ENCODE measurements at regions not wholly inside any gene's neighbourhood (a gene's known extent, or its start where the extent isn't known, plus 50 kb on each side); places are given as distances from the start of the nearest gene placed in this dataset.

- DNase-seq, result no peak
Measured at GRCh38 chr14:98085751-98086150, 1186.2 kb downstream of the BCL11B start.

DNA sequence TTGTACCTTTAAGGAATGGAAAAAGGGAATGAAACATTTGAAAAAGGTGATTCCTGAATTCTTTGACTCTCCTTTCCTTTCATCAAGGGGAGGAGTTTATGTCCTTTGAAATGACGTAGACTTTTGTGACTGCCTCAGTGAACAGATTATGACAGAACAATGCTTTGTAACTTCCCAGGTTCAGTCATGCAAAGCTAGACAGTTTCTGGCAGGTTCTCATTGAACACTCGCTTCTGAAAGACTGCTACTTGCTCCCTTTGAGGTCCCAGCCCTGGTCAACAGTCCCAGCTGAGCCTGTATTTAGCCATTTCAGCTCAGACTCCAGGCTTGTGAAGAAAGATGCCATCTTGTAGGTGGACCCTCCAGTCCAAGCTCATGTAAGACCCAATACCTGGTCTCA, 1178.9 kb downstream of the BCL11B start:
- DNase-seq, result no peak

DNA sequence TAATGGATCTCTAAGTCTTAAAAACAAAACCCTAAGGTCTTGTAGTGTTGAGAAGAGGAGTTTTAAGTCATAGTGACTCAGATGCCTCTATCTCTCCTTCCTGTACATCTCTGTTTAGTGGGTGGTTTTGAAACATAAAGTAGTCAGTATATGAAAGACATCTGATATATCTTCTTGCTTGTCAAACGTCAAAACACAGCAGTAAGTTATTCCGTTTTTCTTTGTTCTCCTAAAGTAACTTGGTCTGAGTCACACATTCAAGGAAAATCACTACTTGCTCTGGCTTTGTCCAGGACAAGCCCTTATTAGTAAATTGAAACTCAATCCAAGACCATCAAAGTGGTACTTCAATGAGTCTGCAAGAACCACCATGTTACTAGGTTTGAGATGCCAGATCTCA, 1172.5 kb downstream of the BCL11B start:
- no peak for DNase-seq

- DNase-seq, result peak; percentile 33
Measured at GRCh38 chr14:98101323-98101722, 1170.7 kb downstream of the BCL11B start.

DNA sequence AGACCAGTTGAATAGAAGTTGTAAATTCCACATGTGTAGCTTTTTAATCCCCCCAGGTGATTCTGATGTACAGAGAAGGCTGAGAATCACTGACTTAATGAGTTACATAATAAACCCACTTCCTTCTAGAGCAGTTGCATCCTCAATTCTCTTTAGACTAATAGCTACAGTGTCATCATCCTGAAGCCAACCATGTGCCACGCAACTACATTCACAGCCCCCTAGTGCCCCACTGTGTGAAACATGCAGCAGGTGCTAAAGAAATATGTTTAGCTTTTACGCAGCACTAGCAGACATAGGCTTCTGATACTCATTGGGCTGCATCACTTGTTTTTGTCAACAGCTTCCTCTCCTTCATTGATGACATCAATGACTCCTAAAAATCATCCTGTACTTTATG, 1168.3 kb downstream of the BCL11B start:
- DNase-seq, result no peak

DNA sequence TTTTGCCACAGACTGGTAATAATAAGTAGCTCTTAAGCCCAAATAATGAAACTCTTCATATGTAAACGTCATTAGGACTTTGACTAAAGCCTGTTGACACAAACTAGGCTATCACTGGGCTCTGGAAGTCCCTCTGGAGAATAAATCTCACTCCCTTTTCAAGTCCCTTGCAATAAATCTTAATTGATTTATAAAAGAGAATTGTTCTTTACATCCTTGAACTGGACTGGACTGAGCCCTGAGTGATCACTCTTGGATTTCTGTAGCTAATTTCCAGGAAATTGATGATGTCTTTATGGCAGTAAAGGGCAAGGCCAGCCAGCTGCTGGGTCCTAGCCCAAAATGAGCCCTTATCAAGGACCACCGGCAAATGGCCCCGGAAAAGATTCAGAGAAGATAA, 1162.7 kb downstream of the BCL11B start:
- DNase-seq, result no peak

- DNase-seq, result no peak
Measured at GRCh38 chr14:98112194-98112780, 1159.7 kb downstream of the BCL11B start.

DNA sequence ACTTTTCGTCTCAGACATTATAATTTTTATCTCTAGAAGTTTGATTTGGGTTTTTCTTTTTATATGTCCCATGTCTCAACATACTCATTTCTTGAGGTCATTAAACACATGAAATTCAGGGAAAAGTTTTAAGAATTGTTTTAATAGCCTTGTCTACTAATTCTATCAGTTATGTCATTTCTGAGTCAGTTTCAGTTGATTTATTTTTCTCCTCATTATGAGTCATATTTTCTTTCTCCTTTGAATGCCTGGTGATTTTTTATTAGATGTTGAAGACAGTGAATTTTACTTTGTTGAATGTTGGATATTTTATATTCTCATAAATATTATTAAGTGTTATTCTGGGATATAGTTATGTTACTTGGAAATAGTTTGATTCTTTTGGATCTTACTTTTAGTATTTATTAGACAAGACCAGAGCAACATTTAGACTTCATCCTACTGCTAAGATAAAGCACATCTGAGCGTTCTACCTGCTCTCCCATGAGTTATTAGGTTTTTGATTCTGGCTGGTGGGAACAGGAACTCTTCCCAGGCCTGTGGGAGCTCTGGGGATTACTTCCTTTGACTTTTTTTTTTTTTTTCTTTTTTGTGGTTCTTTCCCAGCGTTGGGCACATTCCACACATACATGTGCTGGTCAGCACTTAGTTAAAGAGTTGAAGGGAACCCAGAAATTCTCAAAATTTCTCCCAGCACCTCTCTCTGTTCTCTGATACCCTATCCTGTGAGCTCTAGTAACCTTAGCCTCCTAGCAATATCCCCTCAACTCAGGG, 1157.7 kb downstream of the BCL11B start:
- DNase-seq, result no peak

GRCh38 chr14:98114946-98115345, 1157.1 kb downstream of the BCL11B start:
- no peak for DNase-seq

DNA sequence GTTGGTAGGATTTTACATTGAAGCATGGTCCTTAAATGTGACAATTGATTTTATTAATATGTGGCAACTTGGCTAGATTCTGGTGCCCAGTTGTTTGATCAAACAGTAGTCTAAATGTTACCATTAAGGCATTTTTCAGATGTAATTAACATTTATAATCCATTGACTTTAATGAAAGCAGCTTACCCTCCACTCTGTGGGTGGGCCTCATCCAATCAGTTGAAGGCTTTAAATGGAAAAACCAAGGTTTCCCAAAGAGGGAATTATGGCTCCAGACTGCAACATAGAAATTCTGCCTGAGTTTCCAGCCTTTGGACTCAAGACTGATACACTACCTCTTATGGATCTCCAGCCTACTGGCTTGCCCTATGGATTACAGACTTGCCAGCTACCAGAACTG, 1153.2 kb downstream of the BCL11B start:
- DNase-seq, result no peak

DNA sequence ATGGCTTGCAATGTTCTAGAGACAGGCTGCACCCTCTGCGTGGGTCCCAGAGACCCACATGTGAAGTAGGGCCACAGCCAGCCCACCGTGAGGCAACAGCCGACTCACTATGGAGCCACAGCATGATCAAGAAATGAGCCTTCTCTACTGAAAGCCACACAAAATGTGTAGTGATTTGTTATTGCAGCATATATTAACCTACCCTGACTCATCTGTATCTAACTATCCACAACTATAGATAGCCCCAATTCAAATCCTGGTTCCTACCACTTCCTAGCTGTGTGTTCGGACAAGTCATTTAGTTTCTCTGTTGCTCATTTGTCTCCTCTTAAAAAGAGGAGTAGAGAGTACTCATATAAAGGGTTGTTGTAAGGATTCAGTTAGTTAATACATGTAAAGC, 1152.3 kb downstream of the BCL11B start:
- DNase-seq, result no peak

DNA sequence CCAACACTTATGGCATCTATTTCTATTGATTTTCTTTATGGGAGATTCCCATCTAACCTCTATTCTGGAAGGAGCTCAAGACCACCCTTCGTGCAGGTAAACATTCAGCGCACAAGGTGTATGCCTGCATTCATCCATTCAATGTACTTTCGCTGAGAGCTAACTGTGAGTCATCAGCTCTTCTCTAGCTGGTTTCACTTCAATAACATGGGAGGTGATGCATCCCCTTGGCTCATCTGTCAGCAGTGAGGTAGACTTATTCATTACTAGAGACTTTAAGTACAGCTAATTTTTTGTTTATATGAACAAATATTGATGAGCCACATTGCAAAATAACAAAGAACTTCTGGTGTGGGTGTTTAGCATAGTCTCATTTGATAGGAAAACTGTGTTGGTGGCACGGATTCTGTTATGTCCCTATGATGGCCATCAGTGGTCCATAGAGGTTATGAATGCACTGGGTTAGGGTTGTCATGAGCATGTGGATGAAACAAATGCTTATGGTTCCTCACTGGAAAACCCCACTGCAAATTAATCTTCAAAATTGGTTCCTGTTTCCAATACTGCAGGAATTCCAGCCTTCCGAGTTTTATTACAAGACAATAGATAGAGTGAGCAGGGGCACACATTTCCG, 1151.0 kb downstream of the BCL11B start:
- peak; percentile 44 for DNase-seq

- DNase-seq, result no peak
Measured at GRCh38 chr14:98122527-98122926, 1149.5 kb downstream of the BCL11B start.

DNA sequence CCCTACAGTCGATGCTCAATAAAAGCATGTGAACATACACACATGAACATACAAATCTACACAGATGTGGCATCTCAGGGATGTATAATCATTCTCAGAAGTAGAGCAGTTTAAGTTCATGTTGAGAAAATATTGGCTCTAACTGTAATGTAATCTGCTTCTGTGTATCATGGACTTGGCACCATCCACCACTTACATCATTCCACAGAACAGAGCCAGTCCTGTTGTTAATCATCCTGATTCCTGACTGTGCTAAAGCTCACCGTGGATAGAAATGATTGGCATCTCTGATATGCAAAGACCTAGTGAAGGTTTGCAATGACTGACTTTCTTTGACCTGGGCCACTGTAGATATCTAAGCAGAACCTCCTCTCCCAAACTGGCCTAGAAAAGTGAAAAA, 1141.3 kb downstream of the BCL11B start:
- DNase-seq, result no peak

GRCh38 chr14:98131406-98131805, 1140.6 kb downstream of the BCL11B start:
- DNase-seq, result no peak

DNA sequence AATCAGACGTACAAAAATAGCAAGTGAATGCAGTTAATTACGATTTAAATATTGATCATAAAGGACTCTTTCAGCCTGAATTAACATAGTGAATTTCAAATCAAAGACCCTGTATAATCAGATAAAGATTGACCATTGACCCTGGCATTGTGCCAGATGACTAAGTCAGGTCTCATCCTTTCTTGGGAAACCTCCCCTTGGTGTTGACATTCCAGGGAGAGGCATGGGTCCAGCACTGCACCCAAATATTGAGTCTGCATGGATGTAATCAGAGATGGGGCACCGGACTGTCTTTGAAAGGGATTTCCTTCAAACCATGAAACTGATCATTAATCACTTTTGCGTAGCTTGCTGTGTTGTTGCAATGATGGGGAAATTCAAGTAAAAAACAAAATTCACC, 1138.2 kb downstream of the BCL11B start:
- DNase-seq, result no peak

- peak; percentile 35 for DNase-seq
Measured at GRCh38 chr14:98136012-98136789, 1135.8 kb downstream of the BCL11B start.

DNA sequence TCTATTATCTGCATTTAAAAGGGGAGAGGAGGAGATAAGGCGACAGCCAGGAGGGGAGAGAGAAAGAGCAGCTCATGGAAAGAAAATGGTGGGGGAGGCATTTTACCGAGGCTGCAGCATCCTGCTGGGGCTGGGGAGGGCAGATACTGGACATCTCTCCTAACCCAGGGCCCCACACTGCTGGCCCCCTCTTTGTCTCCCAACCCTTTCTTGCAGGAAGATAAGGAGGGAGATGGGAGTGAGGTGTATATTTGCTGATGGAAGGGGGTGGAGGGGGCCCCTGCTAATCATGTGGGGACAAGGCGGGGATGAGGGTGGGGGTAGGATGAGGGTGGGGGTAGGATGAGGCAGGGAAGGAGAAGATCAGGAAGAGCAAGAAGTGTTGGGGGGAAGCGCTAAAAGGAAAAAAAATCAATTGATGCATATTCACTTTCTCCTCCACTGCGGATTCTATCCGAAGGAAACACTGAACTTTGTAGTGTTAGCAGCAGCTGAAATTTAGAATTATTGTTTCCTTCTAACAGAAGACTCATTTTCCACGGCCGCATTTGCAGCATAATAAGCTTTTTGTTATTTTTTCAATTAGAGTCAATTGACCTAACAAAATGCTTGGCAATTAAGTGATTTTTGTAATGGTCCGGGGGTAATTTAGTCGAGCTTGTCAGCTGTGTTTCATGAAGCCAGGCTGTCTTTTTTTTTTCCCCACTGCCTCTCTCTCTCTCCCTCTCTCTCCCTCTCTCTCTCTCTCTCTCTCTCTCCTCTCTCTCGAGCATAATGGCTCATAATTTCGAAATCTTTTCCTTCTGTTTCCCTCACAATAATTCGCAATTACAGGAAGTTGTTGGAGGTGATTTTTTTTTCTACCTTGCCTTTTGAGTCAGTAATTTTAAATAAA, 1134.6 kb downstream of the BCL11B start:
- no peak for DNase-seq

- DNase-seq, result peak; percentile 74
Measured at GRCh38 chr14:98138666-98139065, 1133.3 kb downstream of the BCL11B start.

DNA sequence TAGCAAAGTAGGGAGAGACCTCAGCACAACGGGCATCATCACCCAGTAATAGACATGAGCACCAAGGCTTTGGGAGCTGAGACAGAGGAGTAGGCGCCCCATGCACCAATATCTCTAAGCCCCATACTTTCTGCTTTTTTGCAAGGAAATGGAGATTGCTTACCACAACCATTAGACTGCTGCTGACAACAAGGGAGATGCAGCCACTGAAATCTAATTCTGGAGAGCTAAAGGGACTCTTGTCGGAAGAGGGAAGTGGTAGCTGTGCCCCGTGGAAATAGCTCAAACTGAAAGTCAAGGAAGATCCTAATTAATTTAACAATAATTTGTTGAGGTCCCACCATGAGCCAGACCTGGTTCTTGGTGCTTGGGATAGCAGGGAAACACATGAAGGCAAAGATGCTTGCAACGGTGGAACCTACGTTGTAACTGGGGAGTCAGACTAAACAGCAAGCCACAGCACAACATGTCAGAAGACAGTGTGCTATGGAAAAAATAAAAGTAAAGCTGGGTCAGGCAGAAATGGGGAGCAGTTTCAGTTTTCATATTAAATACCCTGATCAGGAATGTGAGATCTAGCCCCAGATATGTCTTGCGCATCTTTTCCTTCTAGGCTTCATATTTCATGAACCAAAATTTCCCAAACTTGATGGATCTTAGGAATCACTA, 1131.0 kb downstream of the BCL11B start:
- no peak for DNase-seq

DNA sequence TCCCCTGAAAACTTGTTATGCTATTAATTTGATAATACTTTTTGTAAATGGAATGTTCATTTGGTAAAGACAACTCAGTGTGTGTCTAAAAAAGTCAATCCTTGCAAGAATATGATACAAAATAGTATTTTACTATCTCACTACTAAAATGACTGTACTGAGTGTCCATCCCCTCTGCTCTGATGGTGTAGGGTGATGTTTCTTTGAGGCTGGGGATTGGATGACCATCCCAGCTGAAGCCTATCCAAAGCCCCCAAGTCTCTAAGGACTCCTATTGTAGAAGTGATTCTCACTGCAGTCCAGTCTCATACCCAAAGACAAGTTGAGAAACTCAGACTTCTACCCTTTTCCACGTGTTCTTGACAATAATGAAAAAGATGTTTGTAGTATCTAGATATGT, 1128.4 kb downstream of the BCL11B start:
- no peak for DNase-seq

DNA sequence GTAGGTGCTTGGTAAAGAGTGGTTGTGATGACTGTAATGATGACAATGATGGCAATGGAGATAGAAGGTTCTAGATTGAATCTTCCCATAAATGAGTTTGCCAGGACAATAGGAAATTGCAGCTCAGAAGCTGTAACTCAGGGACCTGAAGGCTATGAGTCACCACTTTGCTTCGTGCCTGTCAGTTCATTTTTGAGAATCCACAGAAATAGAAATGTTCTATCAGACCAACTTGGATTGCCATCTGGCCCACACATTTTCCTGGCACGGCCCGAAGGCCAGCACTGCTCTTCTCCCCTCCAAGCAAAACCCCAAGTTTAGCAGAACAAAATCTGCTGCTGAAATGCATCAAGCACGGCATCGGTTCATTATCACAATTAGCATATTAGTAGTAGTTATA, 1127.0 kb downstream of the BCL11B start:
- DNase-seq, result no peak
